ENCODE measurements at regions not wholly inside any gene's neighbourhood (a gene's known extent, or its start where the extent isn't known, plus 50 kb on each side); places are given as distances from the start of the nearest gene placed in this dataset.
A peak's percentile ranks its signal among the peaks of the same experiment; 100 is the strongest.

DNA sequence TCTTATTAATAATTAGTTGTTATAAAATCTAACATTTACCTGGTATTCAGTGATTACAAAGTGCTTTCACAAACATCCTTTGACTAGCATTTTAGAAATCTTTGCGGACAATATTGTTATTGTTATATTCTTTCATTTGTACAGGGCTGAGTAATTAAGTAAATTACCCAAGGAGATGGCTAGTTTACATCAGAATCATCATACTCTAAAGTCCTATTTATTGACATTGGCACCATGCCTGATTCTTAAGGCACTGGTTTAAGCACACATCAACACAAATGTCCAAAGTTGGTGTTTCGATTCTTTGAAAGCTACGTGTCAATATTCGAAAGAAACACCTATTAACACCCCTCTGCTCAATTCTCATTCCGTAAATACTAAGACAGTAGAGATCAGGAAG lies 424.6 kb upstream of the CHRM3 start:
- Histone ChIP-seq H3K36me3 (ENCODE audit: control insufficient read depth, insufficient read depth, low read length) (no peaks in the 10 kb centered on the region), H3K27me3 (ENCODE audit: control insufficient read depth, insufficient read depth, low read length) (no peaks in the 10 kb centered on the region), H3K4me3 (ENCODE audit: low read depth, low read length) (no peak overlapping the region)
- DNase-seq (ENCODE audit: low read depth) (peak; percentile 37), FAIRE-seq (no peak)
- TF ChIP-seq, protein P1, sequence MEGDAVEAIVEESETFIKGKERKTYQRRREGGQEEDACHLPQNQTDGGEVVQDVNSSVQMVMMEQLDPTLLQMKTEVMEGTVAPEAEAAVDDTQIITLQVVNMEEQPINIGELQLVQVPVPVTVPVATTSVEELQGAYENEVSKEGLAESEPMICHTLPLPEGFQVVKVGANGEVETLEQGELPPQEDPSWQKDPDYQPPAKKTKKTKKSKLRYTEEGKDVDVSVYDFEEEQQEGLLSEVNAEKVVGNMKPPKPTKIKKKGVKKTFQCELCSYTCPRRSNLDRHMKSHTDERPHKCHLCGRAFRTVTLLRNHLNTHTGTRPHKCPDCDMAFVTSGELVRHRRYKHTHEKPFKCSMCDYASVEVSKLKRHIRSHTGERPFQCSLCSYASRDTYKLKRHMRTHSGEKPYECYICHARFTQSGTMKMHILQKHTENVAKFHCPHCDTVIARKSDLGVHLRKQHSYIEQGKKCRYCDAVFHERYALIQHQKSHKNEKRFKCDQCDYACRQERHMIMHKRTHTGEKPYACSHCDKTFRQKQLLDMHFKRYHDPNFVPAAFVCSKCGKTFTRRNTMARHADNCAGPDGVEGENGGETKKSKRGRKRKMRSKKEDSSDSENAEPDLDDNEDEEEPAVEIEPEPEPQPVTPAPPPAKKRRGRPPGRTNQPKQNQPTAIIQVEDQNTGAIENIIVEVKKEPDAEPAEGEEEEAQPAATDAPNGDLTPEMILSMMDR (IDR thresholded peaks at IDR 0.05; ENCODE audit: insufficient read depth, low read length, severe bottlenecking): no peak

GRCh38 chr1:238960071-238960470 lies 426.3 kb upstream of the CHRM3 start:
- FAIRE-seq (no peak), DNase-seq (ENCODE audit: low read depth) (peak; percentile 45)
- Histone ChIP-seq H3K4me3 (ENCODE audit: low read depth, low read length) (no peak overlapping the region), H3K36me3 (ENCODE audit: control insufficient read depth, insufficient read depth, low read length) (no peaks in the 10 kb centered on the region), H3K27me3 (ENCODE audit: control insufficient read depth, insufficient read depth, low read length) (no peaks in the 10 kb centered on the region)
- TF ChIP-seq, protein P1 (IDR thresholded peaks at IDR 0.05; ENCODE audit: insufficient read depth, low read length, severe bottlenecking): no peak

GRCh38 chr1:238955934-238956333 lies 430.4 kb upstream of the CHRM3 start:
- FAIRE-seq (no peak), DNase-seq (ENCODE audit: low read depth) (no peak)
- no peak overlapping the region for H3K4me3 ChIP-seq (ENCODE audit: low read depth, low read length)
- no peaks in the 10 kb centered on the region for H3K27me3 ChIP-seq (ENCODE audit: control insufficient read depth, insufficient read depth, low read length)
- TF ChIP-seq, protein P1 (IDR thresholded peaks at IDR 0.05; ENCODE audit: insufficient read depth, low read length, severe bottlenecking): no peak
- no peaks in the 10 kb centered on the region for H3K36me3 ChIP-seq (ENCODE audit: control insufficient read depth, insufficient read depth, low read length)

- FAIRE-seq (no peak), DNase-seq (ENCODE audit: low read depth) (peak; percentile 22)
- no peak overlapping the region for H3K4me3 ChIP-seq (ENCODE audit: low read depth, low read length)
- TF ChIP-seq, protein P1 (IDR thresholded peaks at IDR 0.05; ENCODE audit: insufficient read depth, low read length, severe bottlenecking): no peak
- H3K27me3 ChIP-seq (ENCODE audit: control insufficient read depth, insufficient read depth, low read length): no peaks in the 10 kb centered on the region
- no peaks in the 10 kb centered on the region for H3K36me3 ChIP-seq (ENCODE audit: control insufficient read depth, insufficient read depth, low read length)
These were observed 431.5 kb upstream of the CHRM3 start for GRCh38 chr1:238954865-238955264.

DNA sequence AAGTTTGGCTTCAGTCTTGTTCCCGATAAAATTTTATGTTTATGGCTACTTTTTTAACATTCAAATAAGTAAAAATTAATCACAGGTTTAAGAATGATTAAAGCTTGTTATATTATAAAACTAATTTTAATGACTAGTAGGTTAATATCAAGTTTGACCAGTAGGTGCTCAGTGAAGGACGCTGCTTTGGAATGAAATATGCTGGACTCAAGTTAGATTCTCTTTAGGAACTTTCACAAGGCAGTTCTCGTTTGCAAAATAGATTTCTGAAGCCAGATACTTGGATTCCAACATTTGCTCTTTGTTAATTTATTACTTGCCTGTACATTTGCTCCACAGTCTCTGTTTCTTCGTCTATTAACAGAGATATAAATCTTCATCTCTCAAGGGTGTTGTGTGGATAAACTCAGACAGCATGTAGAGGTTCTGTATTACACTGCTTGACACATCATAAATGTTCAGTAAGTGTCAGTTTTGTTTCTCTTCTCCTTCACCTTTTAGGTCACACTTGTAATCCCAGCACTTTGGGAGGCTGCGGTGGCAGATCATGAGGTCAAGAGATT lies 432.8 kb upstream of the CHRM3 start:
- DNase-seq (ENCODE audit: low read depth) (no peak), FAIRE-seq (no peak)
- TF ChIP-seq, protein P1 (IDR thresholded peaks at IDR 0.05; ENCODE audit: insufficient read depth, low read length, severe bottlenecking): no peak
- Histone ChIP-seq H3K36me3 (ENCODE audit: control insufficient read depth, insufficient read depth, low read length) (no peaks in the 10 kb centered on the region), H3K27me3 (ENCODE audit: control insufficient read depth, insufficient read depth, low read length) (no peaks in the 10 kb centered on the region), H3K4me3 (ENCODE audit: low read depth, low read length) (no peak overlapping the region)

DNA sequence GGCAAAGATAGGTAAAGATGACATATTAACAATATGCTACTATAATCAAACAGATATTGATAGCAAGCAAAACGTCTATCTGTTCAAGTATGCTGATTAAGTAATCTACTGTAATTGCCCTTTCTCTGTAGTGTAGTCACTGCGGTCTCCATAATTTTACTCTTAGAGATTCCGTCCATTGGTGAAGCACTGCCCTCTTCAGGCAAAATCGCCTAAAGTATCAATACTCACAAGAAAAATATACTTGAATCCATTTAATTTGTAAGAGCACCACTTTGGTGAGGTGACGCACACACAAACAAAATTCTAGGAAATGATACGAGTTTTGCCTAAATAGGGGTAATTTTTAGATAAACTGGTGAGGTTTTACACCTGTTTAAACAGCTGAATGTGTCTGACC lies 434.6 kb upstream of the CHRM3 start:
- peak; percentile 60 for DNase-seq (ENCODE audit: low read depth)
- FAIRE-seq: no peak
- TF ChIP-seq, protein P1 (IDR thresholded peaks at IDR 0.05; ENCODE audit: insufficient read depth, low read length, severe bottlenecking): peak; percentile 24
- no peaks in the 10 kb centered on the region for H3K36me3 ChIP-seq (ENCODE audit: control insufficient read depth, insufficient read depth, low read length)
- H3K4me3 ChIP-seq (ENCODE audit: low read depth, low read length): no peak overlapping the region
- no peaks in the 10 kb centered on the region for H3K27me3 ChIP-seq (ENCODE audit: control insufficient read depth, insufficient read depth, low read length)
